GM21515 (cell line): ENCODE measurements at regions not wholly inside any gene's neighbourhood (a gene's known extent, or its start where the extent isn't known, plus 50 kb on each side); places are given as distances from the start of the nearest gene placed in this dataset.

Experiments
- ATAC-seq: cut with Tn5 transposase; IDR thresholded peaks from one replicate; pipeline ENCODE4 v1.9.1; 2021; ENCODE audit not compliant: unreplicated experiment

GRCh38 chr2:137729305-137729704 is 235.0 kb upstream of the HNMT start:
- no peak for ATAC-seq

DNA sequence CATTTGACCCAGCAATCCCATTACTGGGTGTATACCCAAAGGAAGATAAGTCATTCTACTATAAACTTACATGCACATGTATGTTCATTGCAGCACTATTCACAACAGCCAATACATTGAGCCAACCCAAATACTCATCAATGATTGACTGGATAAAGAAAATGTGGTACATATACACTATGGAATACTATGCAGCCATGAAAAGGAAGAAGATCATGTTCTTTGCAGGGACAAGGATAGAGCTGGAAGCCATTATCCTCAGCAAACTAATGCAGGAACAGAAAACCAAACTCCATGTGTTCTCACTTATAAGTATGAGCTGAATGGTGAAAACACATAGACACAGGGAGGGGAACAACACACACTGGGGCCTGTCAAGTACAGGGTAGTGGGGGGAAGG is 226.7 kb upstream of the HNMT start:
- ATAC-seq = no peak

DNA sequence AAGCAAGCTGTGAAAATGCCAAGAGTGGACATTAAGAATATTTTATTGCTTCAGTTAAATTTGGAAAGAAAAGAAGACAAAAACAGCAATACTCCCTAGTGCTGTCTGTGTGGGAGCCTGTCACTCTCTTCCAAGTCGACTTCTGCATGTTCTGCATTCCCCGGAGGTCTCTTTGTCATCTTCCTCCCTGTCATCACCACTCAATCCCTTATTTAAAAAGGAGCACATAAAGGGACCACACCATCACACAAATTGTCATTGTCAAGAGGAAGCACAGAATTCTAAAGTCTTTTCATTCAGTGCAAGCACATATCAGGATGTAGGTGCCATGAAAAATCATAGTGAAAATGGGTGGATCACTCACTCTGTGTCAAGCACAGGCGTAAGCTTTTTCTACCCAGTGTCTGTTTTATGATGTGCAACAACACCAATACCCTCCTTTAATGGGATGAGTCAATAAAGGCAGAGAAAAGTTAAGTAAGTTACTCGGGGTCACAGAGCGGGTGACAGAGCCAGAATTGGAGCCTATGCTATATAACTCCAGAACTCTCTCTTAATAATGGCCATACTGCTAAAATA is 222.4 kb upstream of the HNMT start:
- ATAC-seq = no peak

- ATAC-seq = no peak
Measured at GRCh38 chr2:137747509-137747908, 216.8 kb upstream of the HNMT start.

- ATAC-seq = no peak
Measured at GRCh38 chr2:137748533-137748932, 215.7 kb upstream of the HNMT start.

GRCh38 chr2:137764646-137765045 is 199.6 kb upstream of the HNMT start:
- no peak for ATAC-seq

GRCh38 chr2:137769406-137769805 is 194.9 kb upstream of the HNMT start:
- no peak for ATAC-seq

DNA sequence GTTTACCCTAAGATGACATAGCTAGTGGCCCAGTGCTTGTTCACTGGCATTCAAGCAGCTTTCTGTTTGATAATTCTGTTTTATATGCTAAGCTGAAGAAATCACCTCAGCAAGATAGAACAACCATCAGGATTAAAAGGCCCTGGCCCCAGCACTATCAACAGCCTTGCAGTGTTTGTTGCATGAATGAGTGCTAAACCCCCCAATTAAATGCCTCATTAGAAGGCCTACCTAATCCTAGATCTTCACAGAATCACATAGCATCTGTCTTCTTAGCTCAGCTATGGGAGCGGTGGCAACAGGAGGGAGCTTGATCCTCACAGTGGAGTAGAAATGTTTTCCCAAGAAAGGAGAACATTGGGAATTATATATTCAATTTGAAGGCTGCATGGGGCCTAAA is 194.1 kb upstream of the HNMT start:
- no peak for ATAC-seq

DNA sequence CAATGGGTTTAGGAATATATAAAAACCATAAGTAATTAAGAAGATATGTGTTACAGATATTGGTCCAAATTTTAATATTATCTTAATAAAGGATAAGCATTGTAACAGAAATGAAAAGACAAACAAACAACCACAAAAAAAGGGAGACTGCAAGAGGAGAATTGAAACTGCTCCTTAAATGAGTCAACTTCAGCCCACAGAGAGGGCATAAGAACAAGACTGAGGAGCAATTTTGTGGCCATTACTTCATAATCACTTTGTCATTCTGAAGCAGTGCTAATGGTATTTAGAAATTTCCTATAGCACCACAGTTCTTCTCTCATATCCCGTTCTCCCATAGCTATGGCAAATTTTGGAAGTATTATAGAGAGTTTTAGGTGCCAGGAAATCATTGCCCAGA is 193.2 kb upstream of the HNMT start:
- ATAC-seq = no peak

GRCh38 chr2:137772451-137772850 is 191.8 kb upstream of the HNMT start:
- ATAC-seq = no peak

GRCh38 chr2:137775529-137775928 is 188.7 kb upstream of the HNMT start:
- ATAC-seq = no peak

DNA sequence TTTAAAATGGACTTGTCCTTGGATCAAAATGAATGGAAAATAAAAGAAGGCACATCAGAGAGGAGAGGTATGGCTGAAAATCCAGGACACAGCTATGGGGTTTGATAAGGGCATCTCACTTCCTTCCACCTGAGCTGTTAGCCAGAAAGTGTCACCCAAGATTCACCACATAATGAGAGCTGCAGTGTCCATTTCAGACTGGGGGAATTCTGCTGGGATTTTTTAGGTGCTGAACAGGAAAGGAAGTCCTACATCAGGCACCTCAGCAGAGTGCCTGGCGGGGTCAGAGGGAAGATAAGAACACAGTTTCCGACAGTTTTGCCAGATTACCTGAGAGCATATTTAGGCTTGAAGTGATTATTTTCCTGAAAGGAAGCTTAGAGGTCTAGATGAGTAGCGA is 187.6 kb upstream of the HNMT start:
- ATAC-seq = no peak

- peak; percentile 74 for ATAC-seq
Measured at GRCh38 chr2:137797641-137798040, 166.6 kb upstream of the HNMT start.

GRCh38 chr2:137799600-137799999 is 164.7 kb upstream of the HNMT start:
- no peak for ATAC-seq

GRCh38 chr2:137800386-137800785 is 163.9 kb upstream of the HNMT start:
- no peak for ATAC-seq

GRCh38 chr2:137801228-137801627 is 163.0 kb upstream of the HNMT start:
- no peak for ATAC-seq

- ATAC-seq = no peak
Measured at GRCh38 chr2:137802038-137802437, 162.2 kb upstream of the HNMT start.

- ATAC-seq = no peak
Measured at GRCh38 chr2:137806068-137806805, 158.0 kb upstream of the HNMT start.

DNA sequence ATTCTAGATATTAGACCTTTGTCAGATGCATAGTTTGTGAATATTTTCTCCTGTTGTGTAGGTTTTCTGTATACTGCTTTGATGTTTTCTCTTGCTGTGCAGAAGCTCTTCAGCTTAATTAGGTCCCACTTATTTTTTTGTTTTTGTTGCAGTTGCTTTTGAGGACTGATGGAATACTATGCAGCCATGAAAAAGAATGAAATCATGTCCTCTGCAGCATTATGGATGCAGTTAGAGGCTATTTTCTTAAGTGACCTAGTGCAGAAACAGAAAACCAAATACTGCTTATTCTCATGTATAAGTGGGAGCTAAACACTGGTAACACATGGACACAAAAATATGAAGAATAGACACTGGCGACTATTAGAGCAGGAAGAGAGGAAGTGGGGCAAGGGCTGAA is 155.0 kb upstream of the HNMT start:
- no peak for ATAC-seq

GRCh38 chr2:137809837-137810236 is 154.4 kb upstream of the HNMT start:
- no peak for ATAC-seq

GRCh38 chr2:137812517-137812916 is 151.8 kb upstream of the HNMT start:
- ATAC-seq = no peak

DNA sequence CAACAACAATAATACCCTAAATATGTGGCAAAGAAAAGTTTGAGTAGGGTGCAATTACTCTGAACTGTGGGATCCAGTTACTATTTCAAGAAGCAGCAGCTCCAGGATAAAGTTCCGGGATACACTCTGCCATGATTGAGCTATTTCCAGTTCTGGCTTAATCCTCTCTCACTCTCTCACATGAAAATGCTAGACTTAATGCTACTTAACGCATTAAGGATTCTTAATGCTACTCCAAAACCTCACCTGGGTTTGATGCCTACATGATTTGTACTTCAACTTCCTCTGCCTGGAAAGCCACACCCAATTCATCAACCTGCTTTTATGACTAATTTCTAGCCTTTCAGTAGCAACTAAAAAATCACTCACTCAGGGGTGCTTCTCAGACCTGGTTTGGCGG is 151.1 kb upstream of the HNMT start:
- no peak for ATAC-seq

GRCh38 chr2:137817058-137817457 is 147.2 kb upstream of the HNMT start:
- ATAC-seq = no peak
